ENCODE measurements at regions not wholly inside any gene's neighbourhood (a gene's known extent, or its start where the extent isn't known, plus 50 kb on each side); places are given as distances from the start of the nearest gene placed in this dataset.

DNA sequence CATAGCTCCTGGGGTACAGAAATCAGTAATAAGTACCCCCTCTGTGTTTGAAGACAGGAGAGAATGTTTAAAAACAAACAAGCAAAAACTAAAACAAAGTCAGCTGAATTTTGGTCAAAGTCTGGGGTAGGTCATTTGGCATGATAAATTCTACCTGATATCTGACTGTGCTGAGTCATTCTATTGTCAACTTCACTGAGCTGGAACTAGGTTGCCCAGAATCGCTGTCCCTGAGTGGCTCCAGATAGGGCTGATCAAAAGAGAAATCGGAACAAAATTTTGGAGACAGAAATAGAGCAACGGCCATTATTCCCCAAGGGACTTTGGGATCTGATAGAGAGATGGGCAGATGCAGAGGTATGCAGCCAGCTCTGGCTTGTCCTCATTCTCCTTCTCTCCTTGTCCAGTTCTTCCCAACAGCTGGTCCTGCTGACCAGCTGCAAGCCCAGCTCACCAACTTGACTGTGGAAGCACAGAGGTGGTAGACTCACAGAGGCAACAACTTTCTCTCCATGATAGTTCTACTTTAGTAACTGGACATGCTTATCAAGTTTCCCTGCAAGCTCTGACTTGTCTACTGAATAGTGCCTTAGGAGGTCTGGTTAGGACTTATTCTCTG is 57.3 kb upstream of the MYRIP start:
- no peak for DNase-seq

DNA sequence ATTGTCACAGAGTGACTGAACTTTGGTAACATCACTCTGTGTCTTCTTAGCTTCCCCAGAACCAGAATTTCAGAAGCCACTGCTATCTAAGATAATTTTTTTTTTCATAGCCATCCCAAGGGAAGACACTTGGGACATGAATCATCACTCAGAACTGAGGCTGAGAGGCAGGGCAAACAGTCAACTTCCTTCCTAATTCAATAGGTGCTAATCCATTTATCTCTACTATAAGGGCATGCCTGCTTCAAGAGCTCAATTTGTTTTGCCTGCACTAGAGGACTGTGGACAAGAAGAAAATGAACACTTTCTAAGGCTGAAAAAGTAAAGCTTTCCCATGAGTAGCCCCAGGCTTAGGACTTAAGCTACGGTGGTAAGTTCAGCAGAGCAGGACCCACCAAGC is 56.7 kb upstream of the MYRIP start:
- DNase-seq = no peak

DNA sequence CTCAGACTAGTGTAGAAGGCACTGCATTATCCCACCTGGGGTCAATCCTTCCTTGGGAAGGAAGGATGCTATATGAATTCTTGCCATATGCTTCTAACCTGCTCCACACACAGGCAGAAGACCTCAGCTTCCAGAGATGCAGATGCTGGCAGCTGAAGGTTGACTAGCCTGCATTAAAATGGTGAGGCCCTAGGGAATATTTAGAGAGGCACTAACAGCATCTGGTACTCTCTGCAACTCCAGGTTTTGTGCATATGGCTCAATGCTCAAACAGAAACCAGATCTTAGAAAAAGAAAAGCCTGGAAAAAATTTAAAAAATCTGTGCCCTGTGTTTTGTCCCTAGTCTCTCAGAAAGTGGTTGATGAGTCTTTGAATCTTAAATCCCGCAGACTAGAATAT is 56.0 kb upstream of the MYRIP start:
- no peak for DNase-seq

DNA sequence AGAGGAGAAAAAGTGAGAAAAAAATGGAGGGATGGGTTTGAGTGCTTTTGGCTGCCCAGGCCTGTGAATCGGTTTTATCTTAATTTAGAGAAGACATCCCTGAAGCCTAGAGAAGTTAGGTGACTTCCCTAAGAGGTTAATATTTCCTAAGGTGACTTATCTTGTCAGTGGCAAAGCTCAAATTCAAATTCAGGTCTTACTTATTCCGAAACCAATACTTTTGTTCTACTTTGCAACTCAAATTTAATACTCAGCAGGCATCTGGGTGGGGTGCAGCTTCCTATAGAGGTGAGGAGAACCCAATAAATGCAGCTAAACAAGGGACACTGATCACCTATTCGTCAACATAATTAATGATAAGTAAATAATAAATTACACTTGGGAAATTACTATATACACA is 54.9 kb upstream of the MYRIP start:
- no peak for DNase-seq

DNA sequence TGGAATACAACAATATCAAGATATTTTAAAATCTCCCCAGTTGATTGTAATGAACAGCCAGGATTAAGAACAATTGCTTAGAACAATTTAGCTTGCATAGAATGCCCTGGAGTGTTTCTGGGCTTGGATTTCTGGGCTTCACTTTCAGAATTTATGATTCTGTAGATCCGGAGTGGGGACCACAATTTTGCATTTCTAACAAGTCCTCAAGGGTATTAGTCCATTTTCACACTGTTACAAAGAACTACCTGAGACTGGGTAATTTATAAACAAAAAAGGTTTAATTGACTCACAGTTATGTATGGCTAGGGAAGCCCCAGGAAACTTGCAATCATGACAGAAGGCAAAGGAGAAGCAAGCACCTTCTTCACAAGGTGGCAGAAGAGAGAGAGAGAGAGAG is 54.3 kb upstream of the MYRIP start:
- DNase-seq = no peak

DNA sequence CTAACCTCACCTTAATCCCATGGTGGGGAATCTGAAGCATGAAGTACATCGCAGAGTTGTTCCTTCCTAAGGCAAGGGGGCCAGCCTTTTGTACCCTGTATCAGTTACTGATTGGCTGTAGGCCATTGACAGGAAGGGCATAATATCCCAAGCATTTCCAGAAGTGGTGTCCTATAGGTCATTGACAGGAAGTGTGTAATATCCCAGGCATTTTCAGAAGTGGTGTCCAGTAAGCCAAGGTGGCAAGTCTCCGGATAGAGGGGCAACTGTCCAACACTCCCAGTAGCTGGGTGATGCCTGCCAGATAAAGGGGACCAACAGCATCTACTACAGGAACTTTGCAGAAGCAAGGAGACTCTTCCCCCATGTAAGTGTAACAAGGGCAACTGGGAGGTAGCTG is 52.1 kb upstream of the MYRIP start:
- DNase-seq = no peak

All from amniotic stem cell (primary cell).